ENCODE measurements at regions not wholly inside any gene's neighbourhood (a gene's known extent, or its start where the extent isn't known, plus 50 kb on each side); places are given as distances from the start of the nearest gene placed in this dataset.

- no peak for TF ChIP-seq CTCF (IDR thresholded peaks at IDR 0.05)
- no peak for DNase-seq (ENCODE audit: low spot score)
- H3K27ac ChIP-seq, result no peak overlapping the region
Measured at GRCh38 chr10:64859911-64860310, 1338.7 kb downstream of the REEP3 start.

GRCh38 chr10:64863836-64864235 is 1342.6 kb downstream of the REEP3 start:
- TF ChIP-seq CTCF (IDR thresholded peaks at IDR 0.05), result no peak
- H3K27ac ChIP-seq, result no peak overlapping the region
- DNase-seq (ENCODE audit: low spot score), result no peak
- H3K4me3 ChIP-seq, result no peak overlapping the region

More at GRCh38 chr10:64859911-64860310, 1338.7 kb downstream of the REEP3 start:
- no peak overlapping the region for H3K4me3 ChIP-seq

GRCh38 chr10:64867501-64867962 is 1346.3 kb downstream of the REEP3 start:
- Histone ChIP-seq H3K4me3 (no peak overlapping the region), H3K27ac (no peak overlapping the region)
- no peak for DNase-seq (ENCODE audit: low spot score)
- TF ChIP-seq CTCF (IDR thresholded peaks at IDR 0.05), result no peak

- no peak for DNase-seq (ENCODE audit: low spot score)
- TF ChIP-seq CTCF (IDR thresholded peaks at IDR 0.05), result no peak
Measured at GRCh38 chr10:64873088-64873487, 1351.9 kb downstream of the REEP3 start.

GRCh38 chr10:64873959-64874358 is 1352.8 kb downstream of the REEP3 start:
- no peak for DNase-seq (ENCODE audit: low spot score)
- H3K4me3 ChIP-seq, result no peak overlapping the region
- H3K27ac ChIP-seq, result no peak overlapping the region
- no peak for TF ChIP-seq CTCF (IDR thresholded peaks at IDR 0.05)

More at GRCh38 chr10:64873088-64873487, 1351.9 kb downstream of the REEP3 start:
- Histone ChIP-seq H3K4me3 (no peak overlapping the region), H3K27ac (no peak overlapping the region)

- no peak for DNase-seq (ENCODE audit: low spot score)
- Histone ChIP-seq H3K27ac (no peak overlapping the region), H3K4me3 (no peak overlapping the region)
- no peak for TF ChIP-seq CTCF (IDR thresholded peaks at IDR 0.05)
Measured at GRCh38 chr10:64880546-64880945, 1359.3 kb downstream of the REEP3 start.

GRCh38 chr10:64881257-64881656 is 1360.1 kb downstream of the REEP3 start:
- Histone ChIP-seq H3K27ac (no peak overlapping the region), H3K4me3 (no peak overlapping the region)
- no peak for DNase-seq (ENCODE audit: low spot score)
- TF ChIP-seq CTCF (IDR thresholded peaks at IDR 0.05), result no peak

All from coronary artery (tissue), 2 donors.